GM21423 (cell line): ENCODE measurements at regions not wholly inside any gene's neighbourhood (a gene's known extent, or its start where the extent isn't known, plus 50 kb on each side); places are given as distances from the start of the nearest gene placed in this dataset.

ENCODE experiments used
- ATAC-seq: cut with Tn5 transposase; IDR thresholded peaks from one replicate; pipeline ENCODE4 v1.9.1; 2021; ENCODE audit warnings: mild to moderate bottlenecking, moderate library complexity; ENCODE audit not compliant: unreplicated experiment

DNA sequence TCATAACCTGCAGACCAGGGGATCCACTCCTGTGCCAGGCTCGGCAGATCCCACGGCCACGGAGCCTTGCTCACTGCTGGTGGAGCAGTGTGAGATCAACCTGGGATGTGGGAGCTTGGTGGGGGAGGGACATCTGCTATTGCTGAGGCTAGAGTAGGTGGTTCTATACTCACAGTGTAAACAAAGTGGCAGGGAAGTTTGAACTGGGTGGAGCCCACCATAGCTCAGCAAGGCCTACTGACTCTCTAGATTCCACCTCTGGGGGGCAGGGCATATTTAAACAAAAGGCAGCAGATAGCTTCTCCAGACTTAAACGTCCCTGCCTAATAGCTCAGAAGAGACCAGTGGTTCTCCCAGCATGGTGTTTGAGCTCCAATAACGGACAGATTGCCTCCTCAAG, 54.7 kb upstream of the EPHA5 start:
- no peak for ATAC-seq
